ENCODE measurements at regions not wholly inside any gene's neighbourhood (a gene's known extent, or its start where the extent isn't known, plus 50 kb on each side); places are given as distances from the start of the nearest gene placed in this dataset.

GRCh38 chr9:26266146-26266793, 588.0 kb upstream of the TUSC1 start:
- H3K27ac Mint-ChIP-seq, result no peak overlapping the region
- Histone ChIP-seq H3K4me3 (ENCODE audit: low read length) (no peak overlapping the region), H3K27me3 (ENCODE audit: control insufficient read depth, insufficient read depth, low read length) (no peaks in the 10 kb centered on the region), H3K27ac (ENCODE audit: low read length) (no peak overlapping the region), H3K9me3 (ENCODE audit: control insufficient read depth, insufficient read depth, low read length) (peaks cover 3% of the 10 kb centered on the region), H3K36me3 (ENCODE audit: control insufficient read depth, insufficient read depth, low read length) (no peaks in the 10 kb centered on the region), H3K4me1 (ENCODE audit: control insufficient read depth, insufficient read depth, low read length) (no peaks in the 10 kb centered on the region)
- no peak for TF ChIP-seq CTCF (IDR thresholded peaks at IDR 0.05)
- H3K9me3 Mint-ChIP-seq, result peaks cover 9 to 19% of the 10 kb centered on the region in 2 donors
- DNase-seq, result no peak
- WGBS (ENCODE audit: insufficient coverage), result 61% methylated on average over 2 of the region's 2 CpGs
- no peak overlapping the region for H3K4me3 Mint-ChIP-seq
- no peaks in the 10 kb centered on the region for H3K4me1 Mint-ChIP-seq
- intact Hi-C loops (cut with micrococcal nuclease), result no loop called here
- ATAC-seq, result no peak
- H3K27me3 Mint-ChIP-seq (ENCODE audit: low read depth in 2 of 2), result no peaks in the 10 kb centered on the region
- no peaks in the 10 kb centered on the region for H3K36me3 Mint-ChIP-seq

- Histone ChIP-seq H3K9me3 (ENCODE audit: control insufficient read depth, insufficient read depth, low read length) (peaks cover 3% of the 10 kb centered on the region), H3K27me3 (ENCODE audit: control insufficient read depth, insufficient read depth, low read length) (no peaks in the 10 kb centered on the region), H3K4me1 (ENCODE audit: control insufficient read depth, insufficient read depth, low read length) (no peaks in the 10 kb centered on the region), H3K27ac (ENCODE audit: low read length) (no peak overlapping the region), H3K36me3 (ENCODE audit: control insufficient read depth, insufficient read depth, low read length) (no peaks in the 10 kb centered on the region), H3K4me3 (ENCODE audit: low read length) (no peak overlapping the region)
- ATAC-seq (no peak), DNase-seq (no peak)
- H3K27me3 Mint-ChIP-seq (ENCODE audit: low read depth in 2 of 2), result no peaks in the 10 kb centered on the region
- intact Hi-C loops (cut with micrococcal nuclease), result no loop called here
- H3K36me3 Mint-ChIP-seq, result no peaks in the 10 kb centered on the region
- H3K27ac Mint-ChIP-seq, result no peak overlapping the region
- WGBS (ENCODE audit: insufficient coverage), result 71% methylated on average over 1 of the region's 1 CpG
- TF ChIP-seq CTCF (IDR thresholded peaks at IDR 0.05), result no peak
- peaks cover 11 to 23% of the 10 kb centered on the region in 2 donors for H3K9me3 Mint-ChIP-seq
- H3K4me1 Mint-ChIP-seq, result no peaks in the 10 kb centered on the region
- H3K4me3 Mint-ChIP-seq, result no peak overlapping the region
Measured at GRCh38 chr9:26264709-26265601, 586.7 kb upstream of the TUSC1 start.

GRCh38 chr9:26263478-26263877, 585.2 kb upstream of the TUSC1 start:
- TF ChIP-seq CTCF (IDR thresholded peaks at IDR 0.05), result no peak
- no peaks in the 10 kb centered on the region for H3K4me1 ChIP-seq (ENCODE audit: control insufficient read depth, insufficient read depth, low read length)
- Mint-ChIP-seq H3K9me3 (peaks cover 11 to 23% of the 10 kb centered on the region in 2 donors), H3K4me3 (no peak overlapping the region), H3K4me1 (no peaks in the 10 kb centered on the region), H3K27ac (no peak overlapping the region), H3K27me3 (ENCODE audit: low read depth in 2 of 2) (no peaks in the 10 kb centered on the region), H3K36me3 (no peaks in the 10 kb centered on the region)
- no peak overlapping the region for H3K4me3 ChIP-seq (ENCODE audit: low read length)
- H3K36me3 ChIP-seq (ENCODE audit: control insufficient read depth, insufficient read depth, low read length), result no peaks in the 10 kb centered on the region
- no peak for DNase-seq
- H3K27ac ChIP-seq (ENCODE audit: low read length), result no peak overlapping the region
- H3K27me3 ChIP-seq (ENCODE audit: control insufficient read depth, insufficient read depth, low read length), result no peaks in the 10 kb centered on the region
- H3K9me3 ChIP-seq (ENCODE audit: control insufficient read depth, insufficient read depth, low read length), result peaks cover 3% of the 10 kb centered on the region
- intact Hi-C loops (cut with micrococcal nuclease), result no loop called here
- no peak for ATAC-seq

All from natural killer cell (primary cell).